HG02938 (cell line): ENCODE measurements at regions not wholly inside any gene's neighbourhood (a gene's known extent, or its start where the extent isn't known, plus 50 kb on each side); places are given as distances from the start of the nearest gene placed in this dataset.
"Not testable (repeated sequence)": the region's sequence is repeated elsewhere in the genome, so short reads cannot be mapped to it uniquely, and the experiment has no call there.

Experiments used
- ATAC-seq: cut with Tn5 transposase; IDR thresholded peaks from one replicate; pipeline ENCODE4 v1.9.1; 2021; ENCODE audit warnings: mild to moderate bottlenecking, moderate library complexity; ENCODE audit not compliant: unreplicated experiment

- no peak for ATAC-seq
Measured at GRCh38 chr15:62404194-62404985, 239.3 kb upstream of the C2CD4B start.

- ATAC-seq: no peak
Measured at GRCh38 chr15:62406305-62406891, 241.3 kb upstream of the C2CD4B start.

- ATAC-seq: no peak
Measured at GRCh38 chr15:62407216-62407615, 242.1 kb upstream of the C2CD4B start.

GRCh38 chr15:62407962-62408361 is 242.9 kb upstream of the C2CD4B start:
- ATAC-seq: no peak

- no peak for ATAC-seq
Measured at GRCh38 chr15:62409466-62409865, 244.4 kb upstream of the C2CD4B start.

GRCh38 chr15:62412686-62413085 is 247.6 kb upstream of the C2CD4B start:
- no peak for ATAC-seq

- no peak for ATAC-seq
Measured at GRCh38 chr15:62413153-62413552, 248.1 kb upstream of the C2CD4B start.

GRCh38 chr15:62413786-62414185 is 248.7 kb upstream of the C2CD4B start:
- no peak for ATAC-seq

GRCh38 chr15:62415498-62415897 is 250.4 kb upstream of the C2CD4B start:
- ATAC-seq: no peak

GRCh38 chr15:62416526-62416925 is 251.4 kb upstream of the C2CD4B start:
- no peak for ATAC-seq

- ATAC-seq: no peak
Measured at GRCh38 chr15:62417439-62417838, 252.4 kb upstream of the C2CD4B start.

- not testable (repeated sequence) for ATAC-seq
Measured at GRCh38 chr15:62418496-62418895, 253.4 kb upstream of the C2CD4B start.

- no peak for ATAC-seq
Measured at GRCh38 chr15:62419192-62419591, 254.1 kb upstream of the C2CD4B start.

- not testable (repeated sequence) for ATAC-seq
Measured at GRCh38 chr15:62420371-62420770, 255.3 kb upstream of the C2CD4B start.

GRCh38 chr15:62421289-62421688 is 256.2 kb upstream of the C2CD4B start:
- no peak for ATAC-seq

GRCh38 chr15:62426387-62426956 is 261.4 kb upstream of the C2CD4B start:
- no peak for ATAC-seq

- ATAC-seq: no peak
Measured at GRCh38 chr15:62428259-62428658, 263.2 kb upstream of the C2CD4B start.

- no peak for ATAC-seq
Measured at GRCh38 chr15:62428851-62429598, 263.9 kb upstream of the C2CD4B start.

GRCh38 chr15:62430056-62430455 is 265.0 kb upstream of the C2CD4B start:
- ATAC-seq: no peak

GRCh38 chr15:62430552-62430951 is 265.5 kb upstream of the C2CD4B start:
- no peak for ATAC-seq

GRCh38 chr15:62431008-62431797 is 266.1 kb upstream of the C2CD4B start:
- ATAC-seq: no peak
